Upper lobe of right lung (tissue), 1 donor: ENCODE measurements at regions not wholly inside any gene's neighbourhood (a gene's known extent, or its start where the extent isn't known, plus 50 kb on each side); places are given as distances from the start of the nearest gene placed in this dataset.

Source experiments
- ATAC-seq: fragments of 200-7000 bp; cut with Tn5 transposase; one replicate; pipeline ENCODE4 v1.9.1; 2020; ENCODE audit warnings: mild to moderate bottlenecking, moderate library complexity
- DNase-seq: peaks from one replicate; pipeline ENCODE4 v3.0.0-alpha.2; 2020
- H3K27ac ChIP-seq: fragments of 200-600 bp; one replicate; pipeline ENCODE4 v1.8.0; 2022
- H3K27me3 ChIP-seq: fragments of 200-600 bp; one replicate; pipeline ENCODE4 v1.8.0; 2022; ENCODE audit warnings: mild to moderate bottlenecking
- H3K36me3 ChIP-seq: fragments of 200-600 bp; one replicate; pipeline ENCODE4 v1.8.0; 2022
- H3K4me1 ChIP-seq: fragments of 200-600 bp; one replicate; pipeline ENCODE4 v1.8.0; 2022
- H3K4me3 ChIP-seq: fragments of 200-600 bp; one replicate; pipeline ENCODE4 v1.8.0; 2022; ENCODE audit warnings: mild to moderate bottlenecking
- H3K9me3 ChIP-seq: fragments of 200-600 bp; one replicate; pipeline ENCODE4 v1.8.0; 2022
- intact Hi-C: fragments of 100-400 bp; cut with DNase I; formaldehyde crosslinking; loops from one replicate; pipeline ENCODE4 v1.11.0; 2022
- TF ChIP-seq, protein P1 (sequence below): fragments of 200-600 bp; IDR thresholded peaks from one replicate; pipeline ENCODE4 v1.8.0; 2022; ENCODE audit warnings: antibody characterized with exemption
- donor health status: DM: no; HTN: yes; CAD: no; lungs with severe emphysema.

DNA sequence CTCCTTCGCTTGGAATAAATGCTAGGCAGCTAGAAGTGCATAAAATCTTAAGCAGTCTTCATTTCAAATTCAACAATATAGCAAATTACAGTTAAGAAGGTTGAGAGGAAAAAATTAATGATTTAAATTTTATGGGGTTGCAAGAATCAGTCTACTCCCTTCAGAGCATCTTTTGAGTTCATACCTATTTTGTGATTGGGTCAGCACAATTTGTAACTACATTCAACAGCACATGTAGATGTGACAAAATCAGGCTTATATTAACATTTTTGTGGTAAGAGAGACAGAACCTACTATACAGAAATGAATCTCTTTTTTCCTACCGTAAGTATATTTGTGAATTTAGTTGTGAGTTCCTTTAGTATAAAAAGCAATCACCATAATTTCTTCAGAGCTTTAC lies 520.6 kb upstream of the HTR2A start:
- intact Hi-C loops: no loop called here
- Histone ChIP-seq H3K27me3 (no peaks in the 10 kb centered on the region), H3K4me3 (no peak overlapping the region), H3K9me3 (no peaks in the 10 kb centered on the region), H3K36me3 (no peaks in the 10 kb centered on the region), H3K4me1 (no peaks in the 10 kb centered on the region), H3K27ac (no peak overlapping the region)
- ATAC-seq: no peak
- DNase-seq: no peak
- TF ChIP-seq, protein P1, sequence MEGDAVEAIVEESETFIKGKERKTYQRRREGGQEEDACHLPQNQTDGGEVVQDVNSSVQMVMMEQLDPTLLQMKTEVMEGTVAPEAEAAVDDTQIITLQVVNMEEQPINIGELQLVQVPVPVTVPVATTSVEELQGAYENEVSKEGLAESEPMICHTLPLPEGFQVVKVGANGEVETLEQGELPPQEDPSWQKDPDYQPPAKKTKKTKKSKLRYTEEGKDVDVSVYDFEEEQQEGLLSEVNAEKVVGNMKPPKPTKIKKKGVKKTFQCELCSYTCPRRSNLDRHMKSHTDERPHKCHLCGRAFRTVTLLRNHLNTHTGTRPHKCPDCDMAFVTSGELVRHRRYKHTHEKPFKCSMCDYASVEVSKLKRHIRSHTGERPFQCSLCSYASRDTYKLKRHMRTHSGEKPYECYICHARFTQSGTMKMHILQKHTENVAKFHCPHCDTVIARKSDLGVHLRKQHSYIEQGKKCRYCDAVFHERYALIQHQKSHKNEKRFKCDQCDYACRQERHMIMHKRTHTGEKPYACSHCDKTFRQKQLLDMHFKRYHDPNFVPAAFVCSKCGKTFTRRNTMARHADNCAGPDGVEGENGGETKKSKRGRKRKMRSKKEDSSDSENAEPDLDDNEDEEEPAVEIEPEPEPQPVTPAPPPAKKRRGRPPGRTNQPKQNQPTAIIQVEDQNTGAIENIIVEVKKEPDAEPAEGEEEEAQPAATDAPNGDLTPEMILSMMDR: no peak

DNA sequence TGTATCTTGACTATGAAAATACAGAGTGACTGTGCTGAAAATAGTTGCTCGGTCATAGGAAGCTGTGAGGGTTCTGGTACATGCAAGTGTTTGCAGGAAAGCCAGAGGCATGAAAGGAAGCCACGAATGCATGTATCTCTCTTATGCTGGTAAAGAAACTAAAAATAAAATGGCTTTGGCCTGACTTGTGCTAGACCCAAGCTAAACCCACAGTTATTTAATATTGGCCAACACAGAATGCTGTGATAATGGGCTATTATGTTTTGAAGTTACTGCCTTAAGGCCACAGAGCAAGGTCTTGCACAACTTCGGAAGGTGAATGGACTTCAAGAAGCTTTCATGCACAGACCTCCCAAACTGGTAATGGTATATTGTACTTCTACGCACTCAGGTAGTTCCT lies 518.2 kb upstream of the HTR2A start:
- DNase-seq: no peak
- Histone ChIP-seq H3K27me3 (no peaks in the 10 kb centered on the region), H3K4me1 (no peaks in the 10 kb centered on the region), H3K4me3 (no peak overlapping the region), H3K9me3 (no peaks in the 10 kb centered on the region), H3K36me3 (no peaks in the 10 kb centered on the region), H3K27ac (no peak overlapping the region)
- no peak for ATAC-seq
- intact Hi-C loops: no loop called here
- TF ChIP-seq, protein P1: no peak

DNA sequence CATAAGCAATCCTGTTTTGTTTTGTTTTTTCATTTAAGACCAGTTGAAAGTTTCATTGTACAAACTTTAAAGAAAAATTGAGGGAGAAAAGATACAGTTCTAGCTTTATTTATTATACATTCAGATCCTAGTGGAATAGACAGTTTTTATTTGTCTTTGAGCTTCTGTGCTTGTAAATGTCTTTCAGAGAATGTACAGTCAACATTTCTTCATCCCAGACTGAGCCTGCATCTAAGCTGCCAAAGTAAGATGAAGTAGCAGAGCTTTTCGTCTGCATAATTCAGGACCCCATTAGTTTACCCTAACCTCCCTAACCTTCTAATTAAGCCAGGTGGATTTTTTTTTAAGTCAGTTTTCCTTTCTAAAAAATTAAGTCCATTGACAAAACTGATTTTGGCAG lies 516.7 kb upstream of the HTR2A start:
- intact Hi-C loops: no loop called here

DNA sequence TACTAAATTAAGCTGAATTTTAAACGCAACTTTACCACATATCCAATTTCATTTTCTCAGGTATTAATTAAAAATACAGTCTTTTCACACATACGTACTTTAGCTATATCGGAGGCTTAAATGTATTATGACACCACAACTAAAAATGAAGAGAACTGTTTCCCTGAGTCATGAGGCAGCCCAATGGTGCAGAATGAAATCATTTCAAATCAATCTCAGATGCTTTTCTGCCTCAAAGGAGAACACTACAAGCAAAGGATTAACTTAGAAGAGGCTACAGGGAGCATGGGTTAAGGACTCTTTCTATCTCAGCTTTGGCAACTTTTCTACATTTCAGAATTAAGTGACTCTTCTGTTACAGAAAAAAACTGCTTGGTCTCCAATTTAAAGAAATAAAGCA lies 516.3 kb upstream of the HTR2A start:
- Histone ChIP-seq H3K27me3 (no peaks in the 10 kb centered on the region), H3K36me3 (no peaks in the 10 kb centered on the region), H3K4me3 (no peak overlapping the region), H3K4me1 (no peaks in the 10 kb centered on the region), H3K9me3 (no peaks in the 10 kb centered on the region), H3K27ac (no peak overlapping the region)
- intact Hi-C loops: no loop called here
- no peak for ATAC-seq
- no peak for DNase-seq
- TF ChIP-seq, protein P1: no peak

More for the DNA sequence above, 516.7 kb upstream of the HTR2A start:
- Histone ChIP-seq H3K4me3 (no peak overlapping the region), H3K27ac (no peak overlapping the region), H3K9me3 (no peaks in the 10 kb centered on the region), H3K36me3 (no peaks in the 10 kb centered on the region), H3K4me1 (no peaks in the 10 kb centered on the region), H3K27me3 (no peaks in the 10 kb centered on the region)
- ATAC-seq (no peak), DNase-seq (no peak)
- TF ChIP-seq, protein P1: no peak

DNA sequence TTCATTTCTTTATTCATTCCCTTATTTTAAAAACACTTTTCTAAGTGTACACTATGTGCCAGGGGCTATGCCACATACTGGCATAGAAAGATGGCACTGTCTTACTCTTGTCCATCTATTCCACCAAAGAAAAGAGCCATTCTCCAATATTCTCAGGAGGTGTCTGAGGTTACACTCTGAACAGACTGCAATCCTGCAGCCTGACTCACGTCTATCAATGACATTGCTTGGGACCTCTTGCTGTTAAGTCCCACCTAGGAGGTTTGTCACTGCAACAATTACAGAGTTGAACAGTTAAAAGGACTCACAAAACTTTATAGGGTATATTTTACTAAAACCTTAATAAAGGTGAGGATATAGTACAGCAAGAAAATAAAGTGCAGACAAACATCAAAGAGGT lies 512.9 kb upstream of the HTR2A start:
- no peaks in the 10 kb centered on the region for H3K9me3 ChIP-seq
- TF ChIP-seq, protein P1: no peak
- no peaks in the 10 kb centered on the region for H3K4me1 ChIP-seq
- no peaks in the 10 kb centered on the region for H3K36me3 ChIP-seq
- ATAC-seq (no peak), DNase-seq (no peak)
- H3K27ac ChIP-seq: no peak overlapping the region
- intact Hi-C loops: no loop called here
- H3K4me3 ChIP-seq: no peak overlapping the region
- H3K27me3 ChIP-seq: no peaks in the 10 kb centered on the region

DNA sequence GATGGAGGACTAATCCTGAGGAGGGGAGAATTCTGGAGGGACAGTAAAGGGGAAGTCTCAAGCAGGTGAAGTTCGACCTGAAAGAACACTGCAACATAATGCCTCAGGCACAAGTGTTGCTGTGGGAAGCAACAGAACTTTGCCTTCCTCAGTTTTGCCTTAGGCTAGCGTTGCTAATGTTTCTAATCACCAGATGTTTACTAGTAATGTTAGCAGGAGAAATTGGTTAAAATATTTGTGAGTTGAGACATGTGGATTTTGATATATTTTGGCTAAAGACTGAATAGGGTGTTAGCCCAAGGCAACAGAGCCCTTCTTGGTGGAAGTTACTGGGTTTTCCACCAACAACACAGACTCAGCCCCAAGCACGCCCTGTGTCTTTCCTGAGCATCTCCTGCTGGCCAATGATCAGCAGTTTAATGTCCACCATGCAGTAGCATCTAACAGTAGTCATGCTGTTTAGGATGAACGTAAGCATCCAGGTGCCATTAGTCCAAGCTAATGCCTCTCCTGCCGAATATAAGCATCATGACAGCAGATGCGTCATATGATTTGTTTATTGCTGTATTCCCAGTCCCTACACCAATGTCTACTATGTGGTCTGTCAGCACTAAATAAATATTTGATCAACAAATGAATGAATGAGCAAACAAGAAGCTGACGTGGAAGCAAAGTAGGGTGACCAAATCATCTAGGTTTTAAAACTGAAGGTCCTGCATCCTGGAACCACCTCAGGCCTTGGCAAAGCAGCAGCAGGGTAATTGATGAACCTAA lies 511.9 kb upstream of the HTR2A start:
- H3K27me3 ChIP-seq: no peaks in the 10 kb centered on the region
- intact Hi-C loops: no loop called here
- no peaks in the 10 kb centered on the region for H3K9me3 ChIP-seq
- H3K27ac ChIP-seq: no peak overlapping the region
- no peak for ATAC-seq
- DNase-seq: no peak
- no peak overlapping the region for H3K4me3 ChIP-seq
- no peaks in the 10 kb centered on the region for H3K4me1 ChIP-seq
- TF ChIP-seq, protein P1: no peak
- H3K36me3 ChIP-seq: no peaks in the 10 kb centered on the region
